ENCODE measurements at regions not wholly inside any gene's neighbourhood (a gene's known extent, or its start where the extent isn't known, plus 50 kb on each side); places are given as distances from the start of the nearest gene placed in this dataset.

DNA sequence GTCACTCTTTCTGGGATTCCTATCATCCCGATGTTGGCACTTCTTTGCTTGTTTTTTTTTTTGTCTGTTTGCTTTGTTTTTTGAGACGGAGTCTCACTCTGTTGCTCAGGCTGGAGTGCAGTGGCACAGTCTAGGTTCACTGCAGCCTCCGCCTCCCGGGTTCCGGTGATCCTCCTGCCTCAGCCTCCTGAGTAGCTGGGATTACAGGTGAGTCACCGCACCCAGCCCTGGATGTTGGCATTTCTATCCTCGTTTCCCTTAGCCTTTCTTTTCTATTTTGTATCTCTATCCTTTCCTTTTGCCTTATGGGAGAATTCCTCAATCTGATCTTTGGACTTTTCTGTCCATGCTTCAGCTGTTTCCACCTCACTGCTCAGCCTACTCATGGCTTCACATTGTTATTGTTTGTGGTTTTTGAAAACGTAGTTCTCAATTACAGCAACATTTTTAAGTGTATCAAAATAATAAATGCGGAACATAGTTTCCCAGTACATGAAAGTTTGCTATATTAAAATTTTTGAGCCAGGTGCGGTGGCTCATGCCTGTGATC lies 62.1 kb upstream of the ZNF516 start:
- FAIRE-seq: no peak

GRCh38 chr18:76554547-76555222 lies 59.6 kb upstream of the ZNF516 start:
- FAIRE-seq (no peak), DNase-seq (ENCODE audit: insufficient read length, low spot score) (no peak)

More for the DNA sequence above, 62.1 kb upstream of the ZNF516 start:
- DNase-seq (ENCODE audit: insufficient read length, low spot score): no peak

GRCh38 chr18:76553715-76554546 lies 58.9 kb upstream of the ZNF516 start:
- DNase-seq (ENCODE audit: insufficient read length, low spot score) (no peak), FAIRE-seq (no peak)

DNA sequence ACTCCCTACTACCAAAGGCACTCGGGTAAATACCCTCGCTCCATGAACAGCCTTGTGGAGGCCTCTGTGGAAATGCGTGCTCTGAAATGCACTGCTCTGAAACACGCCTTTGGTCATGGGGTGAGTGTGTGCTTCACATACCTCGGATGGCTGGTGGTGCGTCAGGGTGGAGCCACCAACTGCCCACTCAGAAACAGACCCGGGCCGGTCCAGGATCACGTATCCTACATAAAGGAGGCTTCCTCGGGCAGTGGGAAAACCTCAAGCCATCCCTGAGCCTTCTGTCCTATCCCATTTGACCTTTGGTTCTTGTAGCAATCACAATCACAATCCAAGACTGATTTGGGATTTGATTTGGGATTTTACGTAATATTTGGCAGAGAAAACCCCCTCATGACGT lies 53.5 kb upstream of the ZNF516 start:
- DNase-seq (ENCODE audit: insufficient read length, low spot score) (no peak), FAIRE-seq (no peak)

DNA sequence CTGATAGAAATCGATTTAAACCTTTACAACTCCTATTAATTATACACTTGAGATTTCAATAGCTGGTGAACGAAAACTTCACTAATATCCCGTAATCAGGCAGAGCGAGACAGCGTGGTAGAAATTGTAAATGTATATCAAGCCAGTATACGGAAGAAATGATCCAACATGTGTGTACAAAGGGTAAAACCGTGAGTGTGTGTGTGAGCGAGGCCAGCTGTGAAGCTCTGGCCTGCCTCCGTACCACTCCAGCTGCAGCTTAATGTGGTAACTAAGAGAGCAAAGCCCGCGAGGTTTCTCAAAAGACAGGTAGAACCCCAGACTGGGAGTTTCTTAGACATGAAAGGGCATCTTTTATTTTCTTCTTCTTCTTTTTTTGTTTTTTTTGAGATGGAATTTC lies 52.3 kb upstream of the ZNF516 start:
- DNase-seq (ENCODE audit: insufficient read length, low spot score) (no peak), FAIRE-seq (no peak)

- FAIRE-seq (no peak), DNase-seq (ENCODE audit: insufficient read length, low spot score) (no peak)
These were observed 51.4 kb upstream of the ZNF516 start for GRCh38 chr18:76546436-76546835.

GRCh38 chr18:76546088-76546435 lies 51.0 kb upstream of the ZNF516 start:
- no peak for FAIRE-seq

DNA sequence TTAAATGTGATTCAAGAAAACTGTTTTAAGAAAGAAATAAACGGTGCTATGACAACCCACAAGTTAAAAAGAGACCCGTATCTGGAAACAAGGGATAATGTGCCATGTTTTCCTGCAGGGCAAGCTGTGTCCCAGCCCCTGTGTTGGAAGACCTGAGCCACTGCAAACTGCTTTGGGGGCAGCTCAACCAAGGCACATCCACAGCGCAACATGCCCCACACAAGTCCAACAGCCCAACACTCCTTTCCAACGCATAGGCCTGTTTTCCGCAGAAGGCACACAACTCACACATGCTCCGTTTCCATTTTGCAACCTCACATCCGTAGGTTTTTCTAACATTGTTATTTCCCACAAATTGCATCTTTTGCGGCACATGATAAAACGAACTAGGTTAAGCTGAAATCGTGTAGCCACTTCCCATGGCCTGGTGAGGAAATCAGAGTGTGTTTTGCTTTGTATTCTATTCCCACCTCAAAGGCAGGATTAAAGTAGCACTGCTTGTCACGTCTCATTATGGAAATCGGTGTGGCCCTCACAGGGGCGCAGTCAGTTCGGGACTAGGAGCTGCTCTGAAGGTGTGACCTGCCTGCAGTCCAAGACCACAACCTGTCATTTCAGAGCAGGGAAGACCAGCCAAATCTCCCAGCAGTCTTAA lies 50.5 kb upstream of the ZNF516 start:
- no peak for DNase-seq (ENCODE audit: insufficient read length, low spot score)
- no peak for FAIRE-seq

More at GRCh38 chr18:76546088-76546435, 51.0 kb upstream of the ZNF516 start:
- DNase-seq (ENCODE audit: insufficient read length, low spot score): no peak

DNA sequence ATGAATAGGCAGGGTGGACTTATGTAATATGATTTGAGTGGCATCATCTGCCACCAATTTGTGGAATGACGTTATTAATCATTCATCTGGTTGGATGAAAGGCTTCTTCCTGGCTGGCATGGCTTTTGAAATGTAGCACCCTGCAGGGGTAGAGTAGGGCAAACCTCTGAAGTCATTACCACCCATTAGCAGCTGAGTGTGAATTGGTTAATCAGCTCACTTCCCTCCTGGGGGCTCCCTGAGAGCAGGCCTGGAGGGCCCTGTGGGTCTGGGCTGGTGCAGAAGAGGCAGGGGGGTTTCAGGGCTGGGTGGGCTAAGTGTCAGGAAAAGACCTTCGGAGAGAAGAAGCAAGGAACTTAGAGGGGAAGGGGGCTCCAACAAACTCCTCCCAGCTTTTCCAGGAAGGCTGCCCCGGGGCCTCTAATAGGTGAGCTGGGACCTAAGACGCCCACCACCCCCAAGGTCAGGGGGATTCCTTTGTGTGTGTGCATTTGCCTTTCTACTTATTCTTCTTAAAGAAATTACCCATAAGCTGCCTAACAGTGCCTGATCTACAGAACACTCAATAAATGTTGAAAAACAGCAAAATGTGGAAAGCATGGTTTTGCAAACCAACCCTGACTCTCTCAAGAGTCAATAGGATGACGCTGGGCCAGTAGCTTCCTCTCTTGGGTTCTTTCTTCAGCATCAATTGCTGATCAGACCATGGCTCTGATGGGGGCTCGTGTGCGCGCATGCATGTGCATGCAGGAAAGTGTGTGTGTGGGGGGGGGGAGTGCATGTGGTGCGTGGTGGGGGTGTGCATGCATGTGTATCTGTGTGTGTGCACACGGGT lies 49.7 kb upstream of the ZNF516 start:
- DNase-seq (ENCODE audit: insufficient read length, low spot score) (no peak), FAIRE-seq (no peak)
